GM12878 (cell line): ENCODE measurements at regions not wholly inside any gene's neighbourhood (a gene's known extent, or its start where the extent isn't known, plus 50 kb on each side); places are given as distances from the start of the nearest gene placed in this dataset.

ENCODE experiments used
- ATAC-seq: fragments of 200-7000 bp; cut with Tn5 transposase; 3 replicates; pipeline ENCODE4 v1.9.1; 2020; ENCODE audit warnings: mild to moderate bottlenecking, moderate library complexity
- BruUV-seq: library from RNA; stranded (reverse); fragments of 400-500 nt; replicated peaks from 2 replicates; lab custom pipeline; 2021; lab: Mats Ljungman, UMichigan
- CTCF ChIA-PET: fragments of 300-600 bp; sonication (Branson Sonifier 250); formaldehyde crosslinking; extraction: SDS; loops from one replicate; lab custom pipeline; 2021; ENCODE audit warnings: inconsistent platforms; lab: Yijun Ruan, JAX
- POLR2A ChIA-PET: fragments of 350-600 bp; formaldehyde crosslinking; extraction: SDS; loops from one replicate; lab custom pipeline; 2021; ENCODE audit warnings: inconsistent platforms; lab: Charles Lee
- RAD21 ChIA-PET: fragments of 300-600 bp; sonication (Branson Sonifier 250); formaldehyde crosslinking; loops from one replicate; lab custom pipeline; 2023; ENCODE audit warnings: antibody characterized with exemption; ENCODE audit not compliant: unreplicated experiment; lab: Charles Lee
- SMC1A ChIA-PET: fragments of 300-600 bp; sonication (Branson Sonifier 250); formaldehyde crosslinking; loops from one replicate; lab custom pipeline; 2023; ENCODE audit not compliant: unreplicated experiment, uncharacterized antibody; lab: Charles Lee
- DNase-seq: peaks from one replicate; pipeline ENCODE4 v3.0.0-alpha.2; 2011; ENCODE audit warnings: low read depth, low spot score
- FAIRE-seq: peaks from 3 replicates; lab custom pipeline; 2011; peaks lifted over from hg19 to GRCh38; lab: Jason Lieb, UNC
- H2AFZ ChIP-seq: 2 replicates; pipeline ENCODE4 v1.6.0; 2011; ENCODE audit warnings: low read depth, low read length, control low read depth; ENCODE audit not compliant: control insufficient read depth
- H3K27ac ChIP-seq: 2 replicates; pipeline ENCODE4 v1.5.1; 2011; ENCODE audit warnings: control low read depth; ENCODE audit not compliant: control insufficient read depth, insufficient read depth
- H3K27me3 ChIP-seq, 2 experiments: replicated peaks in 1 of 2; 2 replicates each; pipeline versions ENCODE4 v1.6.0 to v1.6.1; 2011; ENCODE audit warnings: low read length in 1 of 2; ENCODE audit not compliant: control insufficient read depth in 2 of 2, insufficient read depth in 2 of 2
- H3K36me3 ChIP-seq, 2 experiments: 2 replicates each; pipeline ENCODE4 v1.5.1; 2011; ENCODE audit warnings: low read length in 1 of 2; ENCODE audit not compliant: control insufficient read depth in 2 of 2, insufficient read depth in 2 of 2
- H3K4me1 ChIP-seq: 2 replicates; pipeline ENCODE4 v1.6.1; 2011; ENCODE audit warnings: mild to moderate bottlenecking, low read length, moderate library complexity, mixed read lengths; ENCODE audit not compliant: control insufficient read depth, insufficient read depth
- H3K4me2 ChIP-seq: 2 replicates; pipeline ENCODE4 v1.6.0; 2011; ENCODE audit warnings: control low read depth; ENCODE audit not compliant: control insufficient read depth, insufficient read depth
- H3K4me3 ChIP-seq: fragments of 200-600 bp; sonication (generic); 2 replicates; pipeline ENCODE4 v1.5.1; 2016
- H3K79me2 ChIP-seq: 2 replicates; pipeline ENCODE4 v1.6.0; 2011; ENCODE audit warnings: low read length; ENCODE audit not compliant: control insufficient read depth, insufficient read depth
- H3K9ac ChIP-seq: 2 replicates; pipeline ENCODE4 v1.8.0; 2011; ENCODE audit warnings: low read length, control low read depth, mixed read lengths; ENCODE audit not compliant: control insufficient read depth, insufficient read depth
- H3K9me3 ChIP-seq: replicated peaks from 3 replicates; pipeline ENCODE4 v1.5.1; 2011; ENCODE audit warnings: mild to moderate bottlenecking, low read length; ENCODE audit not compliant: control insufficient read depth, insufficient read depth
- H4K20me1 ChIP-seq: 2 replicates; pipeline ENCODE4 v1.6.0; 2011; ENCODE audit not compliant: control insufficient read depth, insufficient read depth
- ATF3 ChIP-seq: IDR thresholded peaks from 2 replicates; pipeline ENCODE4 v1.6.1; 2011; ENCODE audit warnings: low read depth, mild to moderate bottlenecking, low read length, moderate library complexity, borderline replicate concordance; ENCODE audit errors: extremely low read depth
- CEBPZ ChIP-seq: fragments of 150-350 bp; IDR thresholded peaks from 2 replicates; pipeline ENCODE4 v1.6.1; 2016; ENCODE audit warnings: low read depth, low read length
- HSF1 ChIP-seq: fragments of 150-350 bp; IDR thresholded peaks from 2 replicates; pipeline ENCODE4 v1.6.1; 2014; ENCODE audit warnings: mild to moderate bottlenecking, low read depth, low read length
- IKZF1 ChIP-seq: fragments of 450-650 bp; conservative IDR thresholded peaks from 2 replicates; pipeline ENCODE4 v1.6.1; 2017; ENCODE audit warnings: antibody characterized with exemption, mild to moderate bottlenecking
- MLLT1 ChIP-seq: fragments of 450-650 bp; IDR thresholded peaks from 2 replicates; pipeline ENCODE4 v1.6.1; 2016; ENCODE audit warnings: mild to moderate bottlenecking
- NR2C1 ChIP-seq: fragments of 450-650 bp; IDR thresholded peaks from 2 replicates; pipeline ENCODE4 v1.6.1; 2017; ENCODE audit warnings: antibody characterized with exemption, mild to moderate bottlenecking, moderate library complexity
- RFX5 ChIP-seq: IDR thresholded peaks from 2 replicates; pipeline ENCODE4 v1.6.1; 2011; ENCODE audit warnings: low read depth, low read length, improper control_type of control experiment
- SMAD5 ChIP-seq: IDR thresholded peaks from 2 replicates; pipeline ENCODE4 v1.6.1; 2016; ENCODE audit warnings: antibody characterized with exemption, low read depth
- STAT3 ChIP-seq: IDR thresholded peaks from 2 replicates; pipeline ENCODE4 v1.6.1; 2011; ENCODE audit warnings: low read depth, low read length, improper control_type of control experiment
- TBL1XR1 ChIP-seq: IDR thresholded peaks from 2 replicates; pipeline ENCODE4 v1.6.1; 2012; ENCODE audit warnings: low read depth, low read length, improper control_type of control experiment
- TCF3 ChIP-seq: IDR thresholded peaks from 2 replicates; pipeline ENCODE4 v1.6.1; 2012; ENCODE audit warnings: low read depth, mild to moderate bottlenecking, low read length, borderline replicate concordance; ENCODE audit not compliant: insufficient read depth
- USF2 ChIP-seq: IDR thresholded peaks from 2 replicates; pipeline ENCODE4 v1.6.1; 2011; ENCODE audit warnings: low read depth, low read length, improper control_type of control experiment, borderline replicate concordance
- WGBS: methylation state at CpG from one replicate; pipeline ENCODE4 v1.1.6; 2016; ENCODE audit warnings: low lambda C conversion rate; ENCODE audit not compliant: insufficient replicate concordance, insufficient coverage; ENCODE audit errors: missing lambda C conversion rate; 5-methylcytosine and 5-hydroxymethylcytosine counted together
- in situ Hi-C: fragments of 300-500 bp; cut with MboI; formaldehyde crosslinking; loops from 9 replicates; pipeline ENCODE4 v1.14.3; 2018; ENCODE audit warnings: mixed read lengths
- intact Hi-C: fragments of 100-400 bp; cut with micrococcal nuclease; formaldehyde crosslinking; loops from one replicate; pipeline ENCODE4 v1.14.2; 2022; ENCODE audit not compliant: unreplicated experiment

GRCh38 chr16:66025751-66026150, 340.7 kb upstream of the CDH5 start:
- no peak for TF ChIP-seq MLLT1
- TF ChIP-seq HSF1 = no peak
- no peak for TF ChIP-seq STAT3
- no peak for TF ChIP-seq SMAD5
- no peak for TF ChIP-seq ATF3
- no peak for TF ChIP-seq CEBPZ
- TF ChIP-seq TBL1XR1 = no peak
- TF ChIP-seq USF2 = no peak
- no peak for TF ChIP-seq NR2C1
- TF ChIP-seq IKZF1 = no peak
- no peak for TF ChIP-seq TCF3
- TF ChIP-seq RFX5 = no peak
- DNase-seq (no peak), FAIRE-seq (no peak), ATAC-seq (no peak)
- Histone ChIP-seq H3K4me1 (no peaks in the 10 kb centered on the region), H3K79me2 (no peaks in the 10 kb centered on the region), H3K9me3 (no peaks in the 10 kb centered on the region; the same call in 2 of the 3 replicates), H3K36me3 (no peaks in the 10 kb centered on the region), H3K4me2 (no peak overlapping the region), H3K9ac (no peak overlapping the region), H3K27ac (no peak overlapping the region), H2AFZ (no peak overlapping the region), H3K4me3 (no peak overlapping the region), H3K27me3 (no peaks in the 10 kb centered on the region), H4K20me1 (no peaks in the 10 kb centered on the region)
- CTCF ChIA-PET = no interaction called here
- SMC1A ChIA-PET = no interaction called here
- POLR2A ChIA-PET = no interaction called here
- in situ Hi-C loops = no loop called here
- no TSS peak for BruUV-seq
- RAD21 ChIA-PET = no interaction called here
- WGBS = 0% methylated on average over 1 of the region's 1 CpG
- intact Hi-C loops = no loop called here
